Activated T-cell treated with anti-CD3 and anti-CD28 coated beads, Interleukin-2, amount 50 U/mL, for 48 hours (primary cell): ENCODE measurements at regions not wholly inside any gene's neighbourhood (a gene's known extent, or its start where the extent isn't known, plus 50 kb on each side); places are given as distances from the start of the nearest gene placed in this dataset.

Source experiments
- DNase-seq, 2 experiments: peaks; one replicate each; pipeline ENCODE4 v3.0.0-alpha.2; 2020

- DNase-seq: no peak
These were observed 55.4 kb upstream of the SCEL start for GRCh38 chr13:77480066-77480465.

GRCh38 chr13:77479326-77479725 is 56.2 kb upstream of the SCEL start:
- DNase-seq: no peak

GRCh38 chr13:77477299-77477848 is 58.1 kb upstream of the SCEL start:
- no peak for DNase-seq

GRCh38 chr13:77476456-77476855 is 59.0 kb upstream of the SCEL start:
- no peak for DNase-seq

- DNase-seq: no peak
These were observed 60.0 kb upstream of the SCEL start for GRCh38 chr13:77475345-77476084.

- no peak for DNase-seq
These were observed 64.5 kb upstream of the SCEL start for GRCh38 chr13:77470986-77471385.

- DNase-seq: no peak
These were observed 68.6 kb upstream of the SCEL start for GRCh38 chr13:77466753-77467422.

- DNase-seq: no peak
These were observed 69.8 kb upstream of the SCEL start for GRCh38 chr13:77465603-77466195.

- DNase-seq: no peak
These were observed 75.3 kb upstream of the SCEL start for GRCh38 chr13:77460195-77460594.

GRCh38 chr13:77459592-77459991 is 75.9 kb upstream of the SCEL start:
- no peak for DNase-seq

GRCh38 chr13:77458736-77459135 is 76.8 kb upstream of the SCEL start:
- DNase-seq: no peak

- DNase-seq: no peak
These were observed 77.5 kb upstream of the SCEL start for GRCh38 chr13:77457966-77458365.

GRCh38 chr13:77456271-77456670 is 79.2 kb upstream of the SCEL start:
- DNase-seq: no peak

GRCh38 chr13:77449265-77449664 is 86.2 kb upstream of the SCEL start:
- no peak for DNase-seq

- DNase-seq: no peak
These were observed 86.8 kb upstream of the SCEL start for GRCh38 chr13:77448689-77449088.

GRCh38 chr13:77443511-77443910 is 92.0 kb upstream of the SCEL start:
- no peak for DNase-seq

- no peak for DNase-seq
These were observed 98.2 kb upstream of the SCEL start for GRCh38 chr13:77437267-77437666.

- no peak for DNase-seq
These were observed 101.2 kb upstream of the SCEL start for GRCh38 chr13:77434289-77434688.

GRCh38 chr13:77431449-77431848 is 104.1 kb upstream of the SCEL start:
- DNase-seq: no peak

- DNase-seq: no peak
These were observed 103.6 kb upstream of the MYCBP2 start for GRCh38 chr13:77430377-77430951.

- DNase-seq: peak; percentile 71 to 72
These were observed 102.6 kb upstream of the MYCBP2 start for GRCh38 chr13:77429320-77430142.

GRCh38 chr13:77425705-77426104 is 98.8 kb upstream of the MYCBP2 start:
- no peak for DNase-seq

GRCh38 chr13:77423296-77423695 is 96.4 kb upstream of the MYCBP2 start:
- DNase-seq: no peak
